ENCODE measurements at regions not wholly inside any gene's neighbourhood (a gene's known extent, or its start where the extent isn't known, plus 50 kb on each side); places are given as distances from the start of the nearest gene placed in this dataset.

DNA sequence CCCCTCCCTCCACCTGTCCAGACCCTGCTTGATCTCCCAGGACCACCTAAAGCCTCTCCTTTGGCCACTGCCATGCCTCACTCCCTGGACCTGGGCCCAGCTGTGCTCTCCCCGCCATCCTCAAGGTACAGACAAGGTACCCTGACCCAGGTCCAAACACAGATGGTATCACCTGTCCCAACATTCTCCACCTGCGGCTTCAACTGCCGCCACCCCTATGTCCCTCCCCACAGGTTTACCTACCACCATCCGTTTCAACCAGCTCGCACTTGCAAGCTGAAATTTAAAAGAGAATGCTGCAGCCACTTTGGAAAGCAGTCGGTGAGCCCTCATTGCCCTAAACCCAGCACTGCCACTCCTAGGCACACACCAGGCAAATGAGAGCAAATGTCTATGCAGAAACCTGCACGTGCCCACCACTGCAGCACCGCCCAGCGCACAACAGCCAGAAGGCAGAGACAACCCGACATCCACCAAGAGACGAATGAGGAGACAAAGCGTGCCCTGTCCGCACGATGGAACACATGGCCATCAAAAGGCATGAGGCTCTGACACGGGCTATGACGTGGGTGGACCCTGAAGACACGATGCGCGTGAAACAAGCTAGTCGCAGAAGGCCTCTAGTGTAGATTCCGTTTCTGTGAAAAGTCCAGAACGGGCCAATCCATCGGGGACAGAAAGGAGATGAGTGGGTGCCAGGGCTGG lies 71.0 kb downstream of the RFLNA start:
- H3K4me3 ChIP-seq (ENCODE audit: low read length): no peak overlapping the region
- H3K4me1 Mint-ChIP-seq: peaks cover 0 to 4% (median 0%) of the 10 kb centered on the region in 3 donors
- H3K4me1 ChIP-seq (ENCODE audit: insufficient read depth, low read length): no peaks in the 10 kb centered on the region
- ChIA-PET CTCF (interaction anchor here (1.2 kb wide), 1 partner anchor 18 kb away, joined by 3 read pairs; no protein-coding TSS in a partner anchor), POLR2A (no interaction called here)
- no peaks in the 10 kb centered on the region for H3K9me3 Mint-ChIP-seq
- H3K36me3 ChIP-seq (ENCODE audit: insufficient read depth, low read length): peaks cover 10% of the 10 kb centered on the region
- H3K27ac Mint-ChIP-seq: peak overlapping the region in 4 of 8 donors; percentile 23 to 52 (median 42)
- H3K9me3 ChIP-seq (ENCODE audit: low read length): no peaks in the 10 kb centered on the region
- H3K27me3 Mint-ChIP-seq: no peaks in the 10 kb centered on the region
- no peak overlapping the region for H3K27ac ChIP-seq (ENCODE audit: low read depth, low read length)
- H3K27me3 ChIP-seq (ENCODE audit: insufficient read depth, low read length, poor library complexity, severe bottlenecking): no peaks in the 10 kb centered on the region
- DNase-seq: no peak
- H3K36me3 Mint-ChIP-seq: peaks cover 0 to 57% (median 3%) of the 10 kb centered on the region in 3 donors
- H3K4me3 Mint-ChIP-seq: no peak overlapping the region
